Stomach (tissue), 4 donors: ENCODE measurements at regions not wholly inside any gene's neighbourhood (a gene's known extent, or its start where the extent isn't known, plus 50 kb on each side); places are given as distances from the start of the nearest gene placed in this dataset.

Source experiments
- CTCF ChIP-seq, 7 experiments: fragments of 450-650 bp in 4 of 7; fragments of 200-600 bp in 3 of 7; sonication (generic) in 3 of 7; IDR thresholded peaks; one replicate each; pipeline ENCODE4 v1.5.1; 2016 to 2019; ENCODE audit warnings: antibody characterized with exemption in 7 of 7, control low read depth in 2 of 7, mild to moderate bottlenecking in 1 of 7
- EP300 ChIP-seq: sonication (generic); formaldehyde crosslinking; IDR thresholded peaks from one replicate; pipeline ENCODE4 v1.6.1; 2017; ENCODE audit warnings: antibody characterized with exemption
- POLR2A ChIP-seq, 4 donors: fragments of 450-650 bp; IDR thresholded peaks; one replicate each; pipeline ENCODE4 v1.6.1; 2016; ENCODE audit warnings: antibody characterized with exemption in 4 of 4, control low read depth in 2 of 4, mild to moderate bottlenecking in 1 of 4, moderate library complexity in 1 of 4

DNA sequence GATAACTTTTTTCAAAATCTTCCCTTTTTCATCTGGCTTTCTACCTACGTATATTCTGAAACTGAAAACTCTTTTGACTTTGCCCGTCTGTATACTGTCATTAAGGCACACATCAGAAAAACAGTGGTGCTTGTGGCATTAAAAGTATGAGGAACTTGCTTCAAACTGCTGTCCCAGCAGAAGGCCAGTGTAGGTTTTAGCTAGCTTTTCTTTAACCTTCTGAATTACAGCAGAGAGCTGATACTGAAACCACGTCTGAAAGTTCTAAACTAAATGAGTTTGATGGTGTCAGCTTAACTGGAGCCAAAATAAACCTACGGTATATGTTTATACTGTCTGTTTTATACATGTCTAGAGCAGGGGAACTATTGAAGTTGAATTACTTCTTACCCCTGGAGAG lies 283.4 kb downstream of the TFEC start:
- no peak for TF ChIP-seq EP300
- TF ChIP-seq CTCF (IDR thresholded peaks at IDR 0.05): no peak
- TF ChIP-seq POLR2A (IDR thresholded peaks at IDR 0.05): no peak
